HUES48 (cell line): ENCODE measurements at regions not wholly inside any gene's neighbourhood (a gene's known extent, or its start where the extent isn't known, plus 50 kb on each side); places are given as distances from the start of the nearest gene placed in this dataset.

Experiments
- H3K27ac ChIP-seq: one replicate; pipeline ENCODE4 v1.7.0; 2013; ENCODE audit warnings: low read depth, low read length, inconsistent platforms
- H3K27me3 ChIP-seq: 2 replicates; pipeline ENCODE4 v1.6.1; 2013; ENCODE audit warnings: mild to moderate bottlenecking, low read length; ENCODE audit not compliant: control insufficient read depth, insufficient read depth
- H3K36me3 ChIP-seq: 2 replicates; pipeline ENCODE4 v1.6.1; 2013; ENCODE audit warnings: low read length; ENCODE audit not compliant: control insufficient read depth, insufficient read depth
- H3K4me1 ChIP-seq: 2 replicates; pipeline ENCODE4 v1.6.1; 2013; ENCODE audit warnings: mild to moderate bottlenecking, low read length; ENCODE audit not compliant: control insufficient read depth, insufficient read depth
- H3K4me3 ChIP-seq: 2 replicates; pipeline ENCODE4 v1.5.1; 2013; ENCODE audit warnings: mild to moderate bottlenecking, low read depth, low read length
- H3K9ac ChIP-seq: 2 replicates; pipeline ENCODE4 v1.6.1; 2013; ENCODE audit warnings: mild to moderate bottlenecking, low read depth, low read length, moderate library complexity
- H3K9me3 ChIP-seq: 2 replicates; pipeline ENCODE4 v1.6.1; 2013; ENCODE audit warnings: low read length; ENCODE audit not compliant: control insufficient read depth, insufficient read depth

DNA sequence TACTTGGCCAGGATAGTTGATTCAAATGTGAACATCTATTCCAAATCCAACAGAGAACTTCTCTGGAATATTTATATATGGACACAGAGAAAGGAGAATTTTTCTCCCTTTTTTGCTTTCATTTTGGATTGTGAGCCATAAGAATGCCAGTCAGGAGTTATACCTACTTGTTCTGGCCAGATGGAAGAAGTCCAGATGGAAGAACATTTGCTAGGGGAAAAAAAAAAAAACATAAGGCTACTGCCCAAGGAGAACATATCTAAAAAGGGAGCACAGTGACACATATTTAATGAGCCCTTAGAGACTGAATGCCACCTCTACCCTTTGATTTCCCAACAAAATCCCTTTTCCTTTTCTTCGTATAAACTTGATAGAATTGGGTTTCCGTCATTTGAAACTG, 61.7 kb upstream of the PPP2R2B start:
- Histone ChIP-seq H3K4me3 (no peak overlapping the region), H3K4me1 (0 out of 2 replicates have a peak, but pooled peaks cover 4% of the 10 kb centered on the region), H3K9ac (no peak overlapping the region), H3K36me3 (no peaks in the 10 kb centered on the region), H3K27ac (no peak overlapping the region), H3K9me3 (no peaks in the 10 kb centered on the region), H3K27me3 (no peaks in the 10 kb centered on the region)

GRCh38 chr5:146944019-146944418, 65.5 kb upstream of the PPP2R2B start:
- no peaks in the 10 kb centered on the region for H3K4me1 ChIP-seq
- no peak overlapping the region for H3K9ac ChIP-seq
- H3K27me3 ChIP-seq, result no peaks in the 10 kb centered on the region
- no peaks in the 10 kb centered on the region for H3K36me3 ChIP-seq
- H3K27ac ChIP-seq, result no peak overlapping the region
- H3K9me3 ChIP-seq, result no peaks in the 10 kb centered on the region
- H3K4me3 ChIP-seq, result no peak overlapping the region

DNA sequence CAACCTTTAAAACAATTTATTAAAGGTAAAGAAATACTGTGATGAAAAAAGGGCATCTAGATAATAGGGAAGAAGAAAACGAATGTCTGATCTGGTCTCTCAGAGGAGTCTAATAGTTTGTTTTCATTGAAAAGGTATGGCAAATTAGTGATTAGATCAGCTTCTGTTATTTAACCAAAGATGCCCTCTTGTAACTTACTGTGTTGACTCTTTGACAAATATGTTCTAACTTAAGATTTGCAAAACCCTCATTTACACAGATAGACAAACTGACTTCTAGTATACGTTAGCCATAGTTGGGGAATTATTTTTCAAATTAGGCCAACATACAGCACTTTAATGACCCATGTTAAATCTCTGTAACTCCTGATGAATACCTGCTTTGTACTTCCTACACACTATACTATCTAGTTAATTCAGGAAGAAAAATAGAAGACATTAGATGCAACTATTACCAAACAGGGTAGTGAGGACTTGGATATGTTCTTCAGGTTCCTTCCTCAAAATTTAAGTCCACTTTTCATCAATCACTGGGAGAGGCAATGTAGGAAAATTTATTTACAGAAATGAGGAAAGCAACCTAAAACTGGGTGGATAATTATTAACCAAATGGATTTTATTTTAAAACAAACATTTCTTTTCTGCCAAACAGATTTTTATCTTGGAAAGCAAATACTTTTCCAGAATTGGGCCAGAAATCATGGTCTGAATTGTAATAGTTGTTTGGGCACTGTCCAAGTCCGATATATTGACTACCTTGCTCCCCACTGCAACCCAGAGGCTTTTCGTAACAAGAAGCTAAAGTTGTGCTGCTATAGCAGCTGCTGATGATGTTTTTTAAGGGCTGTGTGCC, 66.4 kb upstream of the PPP2R2B start:
- Histone ChIP-seq H3K27me3 (no peaks in the 10 kb centered on the region), H3K36me3 (no peaks in the 10 kb centered on the region), H3K9ac (no peak overlapping the region), H3K27ac (no peak overlapping the region), H3K4me1 (no peaks in the 10 kb centered on the region), H3K9me3 (no peaks in the 10 kb centered on the region), H3K4me3 (no peak overlapping the region)

GRCh38 chr5:146945617-146946084, 67.1 kb upstream of the PPP2R2B start:
- Histone ChIP-seq H3K9ac (no peak overlapping the region), H3K4me1 (no peaks in the 10 kb centered on the region), H3K4me3 (no peak overlapping the region), H3K27me3 (no peaks in the 10 kb centered on the region), H3K27ac (no peak overlapping the region), H3K9me3 (no peaks in the 10 kb centered on the region), H3K36me3 (no peaks in the 10 kb centered on the region)

- Histone ChIP-seq H3K4me3 (no peak overlapping the region), H3K9ac (no peak overlapping the region), H3K36me3 (no peaks in the 10 kb centered on the region), H3K27ac (no peak overlapping the region), H3K27me3 (no peaks in the 10 kb centered on the region), H3K4me1 (peaks cover 12% of the 10 kb centered on the region), H3K9me3 (no peaks in the 10 kb centered on the region)
Measured at GRCh38 chr5:146947181-146947941, 68.8 kb upstream of the PPP2R2B start.

DNA sequence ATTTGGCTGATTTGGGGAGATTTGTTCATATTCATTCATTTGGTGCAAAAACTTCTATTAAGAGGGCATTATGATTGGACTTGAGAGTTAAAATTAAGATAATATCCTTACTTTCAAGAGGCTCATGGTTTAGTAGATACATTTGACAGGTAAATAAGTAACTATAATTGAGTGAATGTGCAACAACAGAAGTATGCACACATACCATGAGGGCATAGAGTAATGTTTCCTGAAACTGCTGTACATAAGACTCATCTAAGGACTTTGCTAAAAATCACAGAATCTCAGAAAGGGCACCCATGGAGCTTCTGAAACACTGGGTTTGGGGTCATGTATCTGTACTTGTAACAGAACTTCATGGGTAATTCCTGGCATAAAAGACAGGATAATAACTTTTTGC, 70.1 kb upstream of the PPP2R2B start:
- Histone ChIP-seq H3K36me3 (no peaks in the 10 kb centered on the region), H3K27ac (no peak overlapping the region), H3K9ac (no peak overlapping the region), H3K4me1 (peaks cover 16% of the 10 kb centered on the region), H3K4me3 (no peak overlapping the region), H3K27me3 (no peaks in the 10 kb centered on the region), H3K9me3 (no peaks in the 10 kb centered on the region)

- no peaks in the 10 kb centered on the region for H3K27me3 ChIP-seq
- H3K27ac ChIP-seq, result peak overlapping the region; percentile 47
- no peak overlapping the region for H3K9ac ChIP-seq
- no peaks in the 10 kb centered on the region for H3K9me3 ChIP-seq
- H3K4me3 ChIP-seq, result no peak overlapping the region
- no peaks in the 10 kb centered on the region for H3K36me3 ChIP-seq
- peaks cover 16% of the 10 kb centered on the region for H3K4me1 ChIP-seq
Measured at GRCh38 chr5:146952168-146952567, 73.6 kb upstream of the PPP2R2B start.

GRCh38 chr5:146956217-146956616, 77.7 kb upstream of the PPP2R2B start:
- Histone ChIP-seq H3K36me3 (no peaks in the 10 kb centered on the region), H3K9me3 (no peaks in the 10 kb centered on the region), H3K27me3 (no peaks in the 10 kb centered on the region), H3K4me3 (no peak overlapping the region), H3K9ac (no peak overlapping the region), H3K4me1 (peaks cover 16% of the 10 kb centered on the region), H3K27ac (no peak overlapping the region)

DNA sequence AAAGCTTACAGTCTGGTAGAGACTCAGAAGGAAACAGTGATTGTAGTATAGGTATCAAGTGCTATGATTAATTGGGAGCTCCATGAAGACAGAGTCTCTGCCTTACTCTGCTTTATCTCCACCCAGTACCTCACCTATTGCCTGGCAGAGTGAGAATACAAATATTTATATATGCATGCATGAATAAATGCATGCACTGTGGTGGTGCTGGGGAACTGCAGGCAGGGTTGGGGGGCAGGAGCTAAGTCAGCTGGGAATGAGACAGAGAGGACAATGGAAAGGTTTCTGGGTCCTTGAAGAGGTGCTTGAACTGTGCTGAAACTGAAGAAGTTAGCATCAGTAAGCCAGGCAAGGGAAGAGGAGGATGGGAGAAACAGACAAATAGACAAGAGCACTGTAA, 80.8 kb upstream of the PPP2R2B start:
- H3K36me3 ChIP-seq, result no peaks in the 10 kb centered on the region

GRCh38 chr5:146962801-146963355, 84.3 kb upstream of the PPP2R2B start:
- Histone ChIP-seq H3K27ac (no peak overlapping the region), H3K9me3 (no peaks in the 10 kb centered on the region), H3K36me3 (no peaks in the 10 kb centered on the region), H3K4me1 (no peaks in the 10 kb centered on the region), H3K9ac (no peak overlapping the region), H3K4me3 (no peak overlapping the region), H3K27me3 (no peaks in the 10 kb centered on the region)

More for the DNA sequence above, 80.8 kb upstream of the PPP2R2B start:
- no peak overlapping the region for H3K9ac ChIP-seq
- H3K9me3 ChIP-seq, result no peaks in the 10 kb centered on the region
- no peak overlapping the region for H3K27ac ChIP-seq
- H3K27me3 ChIP-seq, result no peaks in the 10 kb centered on the region
- no peaks in the 10 kb centered on the region for H3K4me1 ChIP-seq
- no peak overlapping the region for H3K4me3 ChIP-seq
